Mucosa of rectum (tissue), 2 donors: ENCODE measurements at regions not wholly inside any gene's neighbourhood (a gene's known extent, or its start where the extent isn't known, plus 50 kb on each side); places are given as distances from the start of the nearest gene placed in this dataset.

ENCODE experiments used
- H3K27ac ChIP-seq, 2 donors: one replicate each; pipeline ENCODE4 v1.7.0; 2013; ENCODE audit warnings: inconsistent platforms in 2 of 2, low read depth in 2 of 2, low read length in 2 of 2
- H3K27me3 ChIP-seq, 2 donors: one replicate each; pipeline ENCODE4 v1.7.0; 2013; ENCODE audit warnings: low read length in 2 of 2; ENCODE audit not compliant: control insufficient read depth in 2 of 2, insufficient read depth in 2 of 2
- H3K36me3 ChIP-seq, 2 donors: one replicate each; pipeline ENCODE4 v1.7.0; 2013; ENCODE audit warnings: low read length in 2 of 2; ENCODE audit not compliant: control insufficient read depth in 2 of 2, insufficient read depth in 2 of 2
- H3K4me1 ChIP-seq, 2 donors: one replicate each; pipeline ENCODE4 v1.7.0; 2013; ENCODE audit warnings: low read length in 2 of 2, mild to moderate bottlenecking in 1 of 2; ENCODE audit not compliant: control insufficient read depth in 2 of 2, insufficient read depth in 2 of 2
- H3K4me3 ChIP-seq, 2 donors: one replicate each; pipeline ENCODE4 v1.7.0; 2013; ENCODE audit warnings: low read length in 2 of 2
- H3K9ac ChIP-seq, 2 donors: one replicate each; pipeline ENCODE4 v1.7.0; 2013; ENCODE audit warnings: low read length in 2 of 2, low read depth in 1 of 2, mild to moderate bottlenecking in 1 of 2
- H3K9me3 ChIP-seq, 2 donors: one replicate each; pipeline ENCODE4 v1.7.0; 2013; ENCODE audit warnings: low read length in 2 of 2; ENCODE audit not compliant: control insufficient read depth in 2 of 2
- donor health status: healthy.
- donor health status: Normal muscosa, but diverticular disease.

DNA sequence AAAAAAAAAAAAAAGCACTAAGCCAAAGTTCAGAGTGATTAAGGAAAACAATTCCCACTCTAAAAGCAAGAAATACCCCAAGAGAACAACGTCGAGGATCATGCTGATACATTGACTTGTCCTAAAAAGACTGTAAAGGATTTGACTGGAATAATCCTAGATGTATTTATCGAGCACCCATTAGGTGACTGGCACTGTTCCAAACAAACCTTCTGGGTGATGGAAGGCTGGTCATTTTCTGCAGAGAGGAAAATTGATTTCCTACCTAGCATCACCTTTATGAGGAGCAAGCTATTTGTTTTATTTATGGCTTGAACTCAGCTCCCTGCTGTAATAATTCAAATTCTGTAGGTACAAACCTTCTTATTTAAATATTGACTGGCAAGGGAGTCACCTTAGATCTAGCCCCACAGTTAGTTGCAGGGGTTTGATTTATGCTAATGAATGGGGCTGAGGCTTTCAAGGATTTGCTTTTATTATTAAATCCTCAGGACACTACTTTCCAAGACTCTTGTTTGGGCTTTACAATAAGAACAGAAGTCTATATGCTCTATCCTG lies 471.0 kb downstream of the OLFM4 start:
- H3K27ac ChIP-seq: no peak overlapping the region
- H3K9me3 ChIP-seq: no peaks in the 10 kb centered on the region
- H3K4me3 ChIP-seq: no peak overlapping the region
- no peak overlapping the region for H3K9ac ChIP-seq
- no peaks in the 10 kb centered on the region for H3K27me3 ChIP-seq
- H3K4me1 ChIP-seq: no peaks in the 10 kb centered on the region
- H3K36me3 ChIP-seq: no peaks in the 10 kb centered on the region

DNA sequence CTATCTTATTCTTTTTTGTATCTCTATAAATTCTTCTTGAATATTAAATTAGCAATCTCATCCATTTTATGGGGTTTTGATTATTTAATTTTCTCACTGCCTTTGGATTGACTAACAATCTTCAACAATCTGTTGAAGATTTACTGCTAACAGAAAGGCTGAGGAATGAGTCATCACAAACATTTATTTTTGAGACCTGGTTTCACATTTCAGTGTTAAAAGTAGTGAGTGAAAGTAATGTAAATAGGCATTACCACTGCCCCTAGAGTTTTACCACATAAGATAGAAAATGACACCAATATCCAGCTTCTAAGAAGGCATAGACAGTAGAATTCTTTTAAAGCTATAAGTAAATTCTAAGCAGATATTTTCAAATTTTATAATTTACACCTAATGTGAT lies 472.8 kb downstream of the OLFM4 start:
- Histone ChIP-seq H3K9me3 (no peaks in the 10 kb centered on the region), H3K9ac (no peak overlapping the region), H3K27me3 (no peaks in the 10 kb centered on the region), H3K4me1 (no peaks in the 10 kb centered on the region), H3K4me3 (no peak overlapping the region), H3K36me3 (no peaks in the 10 kb centered on the region), H3K27ac (no peak overlapping the region)

DNA sequence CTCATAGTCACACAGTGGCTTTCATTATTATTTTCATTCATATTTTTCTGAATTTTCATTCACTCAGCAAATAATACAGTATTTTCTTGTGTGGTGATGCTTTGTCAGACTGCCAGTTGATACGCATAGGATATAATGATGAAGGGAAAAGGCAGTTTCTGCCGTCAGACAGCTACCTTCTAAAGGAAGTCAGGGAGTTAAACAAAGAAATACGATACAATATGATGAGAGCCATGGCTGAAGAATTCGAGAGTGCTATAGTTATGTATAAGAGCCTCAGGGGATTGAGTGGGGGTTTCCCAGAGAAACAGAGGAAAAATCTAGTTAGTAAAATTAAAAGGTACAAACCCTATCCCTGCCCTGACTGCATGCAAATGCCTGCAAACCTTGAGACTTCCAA lies 479.1 kb downstream of the OLFM4 start:
- H3K27ac ChIP-seq: no peak overlapping the region
- no peaks in the 10 kb centered on the region for H3K36me3 ChIP-seq
- no peak overlapping the region for H3K4me3 ChIP-seq
- H3K27me3 ChIP-seq: no peaks in the 10 kb centered on the region
- no peaks in the 10 kb centered on the region for H3K4me1 ChIP-seq
- no peak overlapping the region for H3K9ac ChIP-seq
- peaks cover 0 to 2% of the 10 kb centered on the region in 2 donors for H3K9me3 ChIP-seq

DNA sequence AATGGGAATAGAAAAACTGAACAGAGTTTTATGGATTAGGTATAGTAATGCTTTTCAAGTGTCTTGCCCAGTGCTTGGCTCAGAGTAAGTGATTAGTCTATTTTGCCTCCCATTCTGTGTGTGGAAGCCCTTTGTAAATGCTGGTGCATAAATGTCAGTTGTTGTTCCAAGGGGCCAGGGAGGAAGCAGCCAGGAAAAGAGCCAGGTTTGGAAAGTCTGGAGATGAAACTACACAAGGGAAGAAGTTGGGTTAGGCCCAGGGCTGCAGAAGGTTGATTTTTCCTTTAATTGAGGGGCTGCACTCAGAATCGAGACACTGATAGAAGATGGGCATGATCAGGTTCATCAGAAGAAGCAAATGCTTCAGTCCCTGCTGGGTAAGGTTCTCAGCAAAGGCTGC lies 484.0 kb downstream of the OLFM4 start:
- H3K27ac ChIP-seq: no peak overlapping the region
- H3K9me3 ChIP-seq: peaks cover 0 to 2% of the 10 kb centered on the region in 2 donors

DNA sequence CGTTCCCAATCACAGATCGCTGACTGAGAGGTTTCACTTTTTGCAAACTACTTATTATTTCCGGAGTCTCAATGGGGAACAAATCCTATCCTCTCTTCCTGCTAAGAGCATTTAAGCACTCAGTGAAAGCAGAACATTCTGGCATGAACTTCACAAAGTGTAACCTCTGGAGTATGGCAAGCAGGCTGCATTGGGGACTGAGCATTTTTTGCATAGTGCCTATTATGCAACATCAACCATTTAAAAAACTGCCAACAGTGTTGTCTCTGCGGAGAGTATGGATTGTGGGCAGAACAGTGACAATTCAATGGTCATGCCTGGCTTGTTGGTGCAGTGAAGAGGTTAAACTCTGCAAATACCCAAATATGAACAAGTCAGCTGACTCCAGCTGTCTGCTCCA lies 484.6 kb downstream of the OLFM4 start:
- H3K9me3 ChIP-seq: peaks cover 0 to 2% of the 10 kb centered on the region in 2 donors
- no peak overlapping the region for H3K9ac ChIP-seq
- H3K36me3 ChIP-seq: no peaks in the 10 kb centered on the region
- H3K27me3 ChIP-seq: no peaks in the 10 kb centered on the region
- H3K4me3 ChIP-seq: no peak overlapping the region
- no peaks in the 10 kb centered on the region for H3K4me1 ChIP-seq
- H3K27ac ChIP-seq: no peak overlapping the region

More for the DNA sequence above, 484.0 kb downstream of the OLFM4 start:
- no peaks in the 10 kb centered on the region for H3K4me1 ChIP-seq
- no peak overlapping the region for H3K4me3 ChIP-seq
- no peak overlapping the region for H3K9ac ChIP-seq
- H3K36me3 ChIP-seq: no peaks in the 10 kb centered on the region
- no peaks in the 10 kb centered on the region for H3K27me3 ChIP-seq

DNA sequence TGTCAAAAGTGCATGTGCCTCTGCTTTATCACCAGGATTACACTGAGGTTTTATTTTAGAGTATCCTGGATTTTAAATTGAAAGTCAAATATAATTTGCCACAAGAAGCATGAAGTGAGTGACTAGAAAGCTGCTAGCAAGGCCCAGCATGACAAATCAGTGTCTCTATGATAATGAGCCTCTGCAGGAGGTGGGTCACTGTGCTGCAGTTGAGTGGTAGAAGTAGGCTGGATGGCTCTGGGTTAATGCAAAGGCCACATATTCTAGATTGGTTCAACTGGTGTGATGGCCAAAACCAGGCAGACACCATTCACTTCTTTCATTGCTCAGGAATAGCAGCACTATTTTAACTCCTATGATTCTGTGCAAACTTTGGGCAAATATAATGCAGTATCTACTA lies 491.5 kb downstream of the OLFM4 start:
- Histone ChIP-seq H3K27me3 (no peaks in the 10 kb centered on the region), H3K4me1 (no peaks in the 10 kb centered on the region), H3K4me3 (no peak overlapping the region), H3K9ac (no peak overlapping the region), H3K36me3 (no peaks in the 10 kb centered on the region), H3K9me3 (no peaks in the 10 kb centered on the region), H3K27ac (no peak overlapping the region)

DNA sequence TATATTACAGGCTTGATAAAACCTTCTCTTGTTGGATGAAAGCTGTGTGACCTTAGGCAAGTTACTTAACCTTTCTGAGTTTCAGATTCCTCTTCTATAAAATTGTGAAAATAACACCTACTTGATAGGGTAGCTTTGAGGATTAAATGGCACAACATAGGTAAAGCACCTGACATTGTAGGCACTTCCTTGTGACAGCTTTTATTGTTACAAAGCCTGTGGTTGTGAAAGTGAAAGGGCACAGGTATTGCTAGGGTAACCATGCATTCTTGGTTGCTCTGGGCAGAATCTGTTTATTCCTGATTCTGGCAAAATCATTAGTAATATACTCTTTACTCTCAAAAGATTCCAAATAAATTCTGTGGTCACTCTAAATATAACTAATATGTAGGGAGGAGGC lies 493.4 kb downstream of the OLFM4 start:
- Histone ChIP-seq H3K27ac (no peak overlapping the region), H3K9ac (no peak overlapping the region), H3K9me3 (no peaks in the 10 kb centered on the region), H3K27me3 (no peaks in the 10 kb centered on the region), H3K36me3 (no peaks in the 10 kb centered on the region), H3K4me3 (no peak overlapping the region), H3K4me1 (no peaks in the 10 kb centered on the region)

DNA sequence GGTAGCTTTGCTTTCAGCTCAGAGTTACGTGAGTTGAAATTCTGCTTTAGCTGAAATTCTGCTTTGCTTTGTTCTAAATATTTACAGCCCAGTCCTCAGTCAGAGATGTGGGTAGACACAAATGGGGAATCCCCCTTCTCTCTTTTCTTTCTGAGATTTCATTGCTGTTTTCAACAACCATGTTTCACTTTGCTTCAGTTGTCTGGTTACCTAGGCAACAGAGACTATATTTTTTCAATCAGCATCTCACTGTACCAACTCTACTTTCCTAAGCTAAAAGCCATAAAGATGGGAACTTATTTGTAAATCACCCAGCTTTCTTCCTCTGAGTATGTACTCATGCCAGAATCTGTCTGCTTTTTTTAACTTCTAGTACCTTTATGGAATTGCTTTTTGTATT lies 509.0 kb downstream of the OLFM4 start:
- Histone ChIP-seq H3K9ac (no peak overlapping the region), H3K27ac (no peak overlapping the region), H3K36me3 (no peaks in the 10 kb centered on the region), H3K4me1 (no peaks in the 10 kb centered on the region), H3K27me3 (no peaks in the 10 kb centered on the region), H3K9me3 (no peaks in the 10 kb centered on the region), H3K4me3 (no peak overlapping the region)

DNA sequence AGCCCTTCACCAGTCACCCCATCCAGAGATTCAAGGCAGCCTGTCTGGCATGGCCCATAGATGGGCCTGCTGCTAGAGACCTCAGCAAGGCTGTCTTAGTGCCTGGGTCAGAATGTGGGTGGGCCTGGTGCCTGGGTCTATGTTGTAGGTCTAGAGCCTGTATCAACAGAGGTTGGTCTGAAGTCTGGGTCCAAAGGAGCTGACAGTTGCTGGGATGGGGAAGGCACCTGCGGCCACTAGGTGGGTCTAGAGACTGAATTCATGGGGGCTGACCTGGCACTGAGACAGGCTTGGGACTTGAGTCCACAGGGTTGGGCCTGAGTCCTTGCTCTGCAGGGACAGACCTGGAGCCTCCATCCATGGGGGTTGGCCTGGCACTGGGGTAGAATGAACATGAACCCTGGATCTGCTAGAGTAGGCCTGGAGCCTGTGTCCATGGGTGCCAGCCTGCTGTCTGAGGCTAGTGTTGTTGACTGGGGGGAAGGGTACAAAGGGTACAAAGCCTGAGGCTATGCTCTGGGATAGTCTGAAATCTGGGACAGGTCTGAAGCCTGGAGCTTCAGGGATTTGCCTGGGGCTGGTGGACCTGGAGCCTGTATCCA lies 516.8 kb downstream of the OLFM4 start:
- H3K36me3 ChIP-seq: no peaks in the 10 kb centered on the region
- no peak overlapping the region for H3K27ac ChIP-seq
- H3K27me3 ChIP-seq: no peaks in the 10 kb centered on the region
- H3K9me3 ChIP-seq: peaks cover 0 to 2% of the 10 kb centered on the region in 2 donors
- H3K4me3 ChIP-seq: no peak overlapping the region
- no peaks in the 10 kb centered on the region for H3K4me1 ChIP-seq
- H3K9ac ChIP-seq: no peak overlapping the region

DNA sequence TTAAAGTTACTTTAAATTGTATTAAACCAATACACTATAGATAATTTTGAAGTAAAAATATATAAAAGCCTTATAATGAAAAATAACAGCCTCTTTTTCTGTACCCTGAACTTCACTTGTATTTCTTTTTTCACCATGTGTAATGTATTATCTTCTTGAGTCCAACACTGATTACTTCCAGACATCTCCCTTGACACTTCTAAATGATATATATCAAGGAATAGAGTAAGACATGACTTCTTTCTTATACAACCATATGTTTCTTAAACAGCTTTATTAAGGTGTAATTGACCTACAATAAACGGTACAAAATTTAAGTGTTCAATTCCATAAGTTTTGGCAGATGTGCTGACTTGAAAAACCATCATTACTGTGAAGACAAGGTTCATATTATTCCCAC lies 531.9 kb downstream of the OLFM4 start:
- Histone ChIP-seq H3K4me1 (no peaks in the 10 kb centered on the region), H3K27me3 (no peaks in the 10 kb centered on the region), H3K4me3 (no peak overlapping the region), H3K9ac (no peak overlapping the region), H3K9me3 (no peaks in the 10 kb centered on the region), H3K27ac (no peak overlapping the region), H3K36me3 (no peaks in the 10 kb centered on the region)
